ENCODE measurements at regions not wholly inside any gene's neighbourhood (a gene's known extent, or its start where the extent isn't known, plus 50 kb on each side); places are given as distances from the start of the nearest gene placed in this dataset.
"Not testable (repeated sequence)": the region's sequence is repeated elsewhere in the genome, so short reads cannot be mapped to it uniquely, and the experiment has no call there.

GRCh38 chr13:58376775-58377174 lies 745.2 kb downstream of the PCDH17 start:
- no peak overlapping the region for H3K27ac Mint-ChIP-seq
- no peak for TF ChIP-seq CTCF (IDR thresholded peaks at IDR 0.05)

GRCh38 chr13:58379221-58379620 lies 747.7 kb downstream of the PCDH17 start:
- ATAC-seq (no peak), DNase-seq (no peak)
- POLR2A ChIA-PET: no interaction called here
- CTCF ChIA-PET: no interaction called here
- TF ChIP-seq CTCF (IDR thresholded peaks at IDR 0.05): no peak
- Mint-ChIP-seq H3K4me3 (no peak overlapping the region), H3K4me1 (ENCODE audit: low read depth) (no peaks in the 10 kb centered on the region), H3K36me3 (ENCODE audit: low read depth) (no peaks in the 10 kb centered on the region), H3K27me3 (no peaks in the 10 kb centered on the region), H3K27ac (no peak overlapping the region), H3K9me3 (peaks cover 7% of the 10 kb centered on the region)
- intact Hi-C loops (cut with micrococcal nuclease): no loop called here

More at GRCh38 chr13:58376775-58377174, 745.2 kb downstream of the PCDH17 start:
- ATAC-seq (no peak), DNase-seq (no peak)
- Mint-ChIP-seq H3K27me3 (no peaks in the 10 kb centered on the region), H3K36me3 (ENCODE audit: low read depth) (no peaks in the 10 kb centered on the region), H3K4me1 (ENCODE audit: low read depth) (no peaks in the 10 kb centered on the region), H3K9me3 (peaks cover 14% of the 10 kb centered on the region), H3K4me3 (no peak overlapping the region)
- POLR2A ChIA-PET: no interaction called here
- intact Hi-C loops (cut with micrococcal nuclease): no loop called here
- CTCF ChIA-PET: no interaction called here

GRCh38 chr13:58385336-58385735 lies 753.8 kb downstream of the PCDH17 start:
- CTCF ChIA-PET: not testable (repeated sequence)
- POLR2A ChIA-PET: interaction anchor here (0.7 kb wide), 1 partner anchor 66 kb away, joined by 3 read pairs; no protein-coding TSS in a partner anchor

GRCh38 chr13:58397596-58398387 lies 766.2 kb downstream of the PCDH17 start:
- Mint-ChIP-seq H3K27me3 (no peaks in the 10 kb centered on the region), H3K27ac (no peak overlapping the region), H3K4me1 (ENCODE audit: low read depth) (no peaks in the 10 kb centered on the region), H3K9me3 (peaks cover 15% of the 10 kb centered on the region), H3K4me3 (no peak overlapping the region), H3K36me3 (ENCODE audit: low read depth) (no peaks in the 10 kb centered on the region)
- no peak for ATAC-seq
- TF ChIP-seq CTCF (IDR thresholded peaks at IDR 0.05): no peak
- ChIA-PET POLR2A (no interaction called here), CTCF (no interaction called here)
- DNase-seq: no peak
- intact Hi-C loops (cut with micrococcal nuclease): no loop called here

More at GRCh38 chr13:58385336-58385735, 753.8 kb downstream of the PCDH17 start:
- H3K4me3 Mint-ChIP-seq; H3K9me3 Mint-ChIP-seq; ATAC-seq; intact Hi-C loops (cut with micrococcal nuclease); DNase-seq; H3K4me1 Mint-ChIP-seq (ENCODE audit: low read depth); H3K27ac Mint-ChIP-seq; H3K27me3 Mint-ChIP-seq; H3K36me3 Mint-ChIP-seq (ENCODE audit: low read depth): not testable (repeated sequence)

- intact Hi-C loops (cut with micrococcal nuclease): no loop called here
- no peak for TF ChIP-seq CTCF (IDR thresholded peaks at IDR 0.05)
- H3K4me3 Mint-ChIP-seq: no peak overlapping the region
- ChIA-PET POLR2A (interaction anchor here (0.5 kb wide), 1 partner anchor 312 kb away, joined by 3 read pairs; no protein-coding TSS in a partner anchor), CTCF (no interaction called here)
- ATAC-seq (no peak), DNase-seq (no peak)
- no peak overlapping the region for H3K27ac Mint-ChIP-seq
- H3K27me3 Mint-ChIP-seq: no peaks in the 10 kb centered on the region
- no peaks in the 10 kb centered on the region for H3K4me1 Mint-ChIP-seq (ENCODE audit: low read depth)
- H3K9me3 Mint-ChIP-seq: peaks cover 19% of the 10 kb centered on the region
- H3K36me3 Mint-ChIP-seq (ENCODE audit: low read depth): no peaks in the 10 kb centered on the region
These were observed 767.7 kb downstream of the PCDH17 start for GRCh38 chr13:58399263-58399662.

All from activated CD8-positive, alpha-beta T cell treated with anti-CD3 and anti-CD28 coated beads for 36 hours (primary cell).